ENCODE measurements at regions not wholly inside any gene's neighbourhood (a gene's known extent, or its start where the extent isn't known, plus 50 kb on each side); places are given as distances from the start of the nearest gene placed in this dataset.

GRCh38 chr17:79317916-79318315 is 243.3 kb downstream of the ENGASE start:
- DNase-seq (ENCODE audit: low read depth in 2 of 2), result no peak

- no peak for DNase-seq (ENCODE audit: low read depth in 2 of 2)
These were observed 242.2 kb downstream of the ENGASE start for GRCh38 chr17:79316805-79317204.

GRCh38 chr17:79315358-79316105 is 240.9 kb downstream of the ENGASE start:
- DNase-seq (ENCODE audit: low read depth in 2 of 2), result no peak

GRCh38 chr17:79314617-79315357 is 240.2 kb downstream of the ENGASE start:
- DNase-seq (ENCODE audit: low read depth in 2 of 2), result no peak

- no peak for DNase-seq (ENCODE audit: low read depth in 2 of 2)
These were observed 236.7 kb downstream of the ENGASE start for GRCh38 chr17:79311373-79311772.

- DNase-seq (ENCODE audit: low read depth in 2 of 2), result no peak
These were observed 232.0 kb downstream of the ENGASE start for GRCh38 chr17:79306424-79307318.

- DNase-seq (ENCODE audit: low read depth in 2 of 2), result no peak
These were observed 231.3 kb downstream of the ENGASE start for GRCh38 chr17:79305768-79306423.

GRCh38 chr17:79305376-79305767 is 230.7 kb downstream of the ENGASE start:
- DNase-seq (ENCODE audit: low read depth in 2 of 2), result no peak

- DNase-seq (ENCODE audit: low read depth in 2 of 2), result no peak
These were observed 230.3 kb downstream of the ENGASE start for GRCh38 chr17:79304884-79305283.

- no peak for DNase-seq (ENCODE audit: low read depth in 2 of 2)
These were observed 229.1 kb downstream of the ENGASE start for GRCh38 chr17:79303641-79304205.

GRCh38 chr17:79301469-79301868 is 226.8 kb downstream of the ENGASE start:
- DNase-seq (ENCODE audit: low read depth in 2 of 2), result no peak

- DNase-seq (ENCODE audit: low read depth in 2 of 2), result no peak
These were observed 224.7 kb downstream of the ENGASE start for GRCh38 chr17:79299349-79299748.

- DNase-seq (ENCODE audit: low read depth in 2 of 2), result no peak
These were observed 224.2 kb downstream of the ENGASE start for GRCh38 chr17:79298799-79299198.

- no peak for DNase-seq (ENCODE audit: low read depth in 2 of 2)
These were observed 221.6 kb downstream of the ENGASE start for GRCh38 chr17:79296243-79296642.

GRCh38 chr17:79295307-79295706 is 220.7 kb downstream of the ENGASE start:
- DNase-seq (ENCODE audit: low read depth in 2 of 2), result no peak

- DNase-seq (ENCODE audit: low read depth in 2 of 2), result peak; percentile 12 to 23
These were observed 219.9 kb downstream of the ENGASE start for GRCh38 chr17:79294459-79295071.

GRCh38 chr17:79292501-79292900 is 217.9 kb downstream of the ENGASE start:
- DNase-seq (ENCODE audit: low read depth in 2 of 2), result no peak

GRCh38 chr17:79291391-79291790 is 216.8 kb downstream of the ENGASE start:
- DNase-seq (ENCODE audit: low read depth in 2 of 2), result no peak

GRCh38 chr17:79290726-79291125 is 216.1 kb downstream of the ENGASE start:
- DNase-seq (ENCODE audit: low read depth in 2 of 2), result no peak

- no peak for DNase-seq (ENCODE audit: low read depth in 2 of 2)
These were observed 214.3 kb downstream of the ENGASE start for GRCh38 chr17:79288950-79289349.

GRCh38 chr17:79286440-79286839 is 211.8 kb downstream of the ENGASE start:
- no peak for DNase-seq (ENCODE audit: low read depth in 2 of 2)

Data from stimulated activated CD8-positive, alpha-beta memory T cell treated with anti-CD3 and anti-CD28 coated beads, Interleukin-2, amount 100 ng/mL, for 1 hour (primary cell).